Occipital lobe (tissue), 1 donor: ENCODE measurements at regions not wholly inside any gene's neighbourhood (a gene's known extent, or its start where the extent isn't known, plus 50 kb on each side); places are given as distances from the start of the nearest gene placed in this dataset.

ENCODE experiments used
- DNase-seq: peaks from one replicate; lab custom pipeline; 2025; lab: John Stamatoyannopoulos, UW

GRCh38 chr4:179544496-179544895, 2102.3 kb upstream of the AGA start:
- no peak for DNase-seq

- DNase-seq, result no peak
Measured at GRCh38 chr4:179552131-179552530, 2109.9 kb upstream of the AGA start.

GRCh38 chr4:179563741-179564140, 2121.5 kb upstream of the AGA start:
- no peak for DNase-seq

- no peak for DNase-seq
Measured at GRCh38 chr4:179569549-179569948, 2127.3 kb upstream of the AGA start.

- no peak for DNase-seq
Measured at GRCh38 chr4:179582164-179582905, 2140.1 kb upstream of the AGA start.

DNA sequence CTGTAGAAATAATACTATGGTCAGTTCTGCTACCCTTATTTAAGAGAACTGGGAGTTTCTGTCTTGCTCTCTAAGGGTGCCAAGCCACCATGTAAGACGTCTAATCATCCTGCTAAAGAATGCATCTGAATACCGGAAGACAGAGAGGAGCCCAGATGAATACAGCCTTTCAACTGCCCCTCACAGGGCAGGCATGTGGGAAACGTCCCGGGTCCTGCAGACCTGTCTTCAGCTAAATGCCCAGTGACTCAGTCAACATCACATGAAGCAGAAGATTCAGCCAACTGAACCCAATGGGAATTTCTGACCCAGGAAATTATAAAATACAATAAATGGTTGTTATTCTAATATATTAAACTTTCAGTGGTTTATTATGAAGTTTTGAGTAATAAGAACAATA, 2141.0 kb upstream of the AGA start:
- DNase-seq, result no peak

DNA sequence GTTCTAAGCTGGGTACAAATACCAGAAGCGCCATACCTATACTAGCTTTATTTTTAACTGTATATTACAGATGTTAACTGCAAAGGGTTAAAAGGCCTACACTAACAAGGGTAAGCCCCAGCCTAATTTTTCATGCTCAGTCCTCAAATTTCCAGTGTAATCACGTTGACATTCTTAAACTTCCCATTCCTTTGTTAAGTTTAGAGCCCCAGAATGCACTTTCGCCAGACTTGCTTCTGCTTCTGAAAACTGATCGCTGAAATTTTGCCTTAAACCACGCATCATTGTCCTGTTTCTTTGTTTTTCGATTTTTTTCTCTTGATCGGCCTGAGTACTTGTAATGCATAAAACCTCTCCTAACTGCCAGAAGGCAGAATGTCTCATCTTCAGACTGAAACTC, 2141.9 kb upstream of the AGA start:
- no peak for DNase-seq

- DNase-seq, result no peak
Measured at GRCh38 chr4:179585761-179586160, 2143.5 kb upstream of the AGA start.

DNA sequence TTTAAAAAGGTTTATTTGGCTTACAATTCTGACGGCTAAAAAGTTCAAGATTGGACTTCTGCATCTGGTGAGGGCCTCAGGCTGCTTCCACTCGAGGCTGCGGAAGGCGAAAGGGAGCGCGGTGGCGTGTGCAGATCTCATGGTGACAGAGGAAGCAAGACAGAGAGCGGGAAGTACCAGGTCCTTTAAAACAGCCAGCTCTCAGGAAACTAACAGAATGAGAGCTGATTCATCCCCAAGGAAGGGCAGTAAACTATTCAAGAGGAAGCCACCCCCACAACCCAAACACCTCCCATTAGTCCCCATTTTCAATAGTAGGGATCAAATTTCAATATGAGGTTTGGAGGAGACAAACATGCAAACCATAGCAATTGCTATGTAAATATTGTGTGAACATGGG, 2144.2 kb upstream of the AGA start:
- no peak for DNase-seq

DNA sequence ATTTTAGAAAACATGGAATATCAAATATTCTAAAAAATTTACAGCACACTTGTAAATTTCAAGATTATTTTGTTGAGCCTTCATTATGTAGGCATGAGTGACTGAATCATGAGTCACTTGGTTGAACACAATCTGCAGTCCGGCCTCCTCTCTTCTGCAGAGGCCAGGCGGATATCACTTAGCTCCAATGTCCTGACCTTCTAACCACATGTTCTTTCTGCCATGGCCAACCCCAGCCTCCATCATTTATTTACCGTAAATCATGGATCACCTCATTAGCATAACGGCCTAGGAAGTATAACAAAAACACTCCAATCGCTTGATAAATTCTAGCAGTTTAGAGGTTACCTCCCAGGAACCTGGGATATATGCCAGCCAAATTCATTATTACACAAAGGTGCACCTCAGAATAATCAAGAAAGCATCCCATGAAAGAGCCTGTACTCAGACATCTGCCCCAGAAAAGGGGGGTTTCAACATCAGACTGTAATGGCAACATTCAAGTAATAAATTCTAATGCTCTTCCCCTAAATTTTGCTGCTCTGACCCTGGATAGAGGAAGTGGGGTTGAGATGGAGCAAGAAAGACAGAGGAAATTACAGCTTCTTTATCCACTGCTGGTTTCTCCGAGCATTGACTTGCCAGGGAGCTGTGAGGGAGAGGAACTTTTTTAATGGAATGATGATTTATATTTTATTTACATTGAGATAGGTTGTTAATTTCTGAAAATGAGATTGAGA, 2153.6 kb upstream of the AGA start:
- no peak for DNase-seq

DNA sequence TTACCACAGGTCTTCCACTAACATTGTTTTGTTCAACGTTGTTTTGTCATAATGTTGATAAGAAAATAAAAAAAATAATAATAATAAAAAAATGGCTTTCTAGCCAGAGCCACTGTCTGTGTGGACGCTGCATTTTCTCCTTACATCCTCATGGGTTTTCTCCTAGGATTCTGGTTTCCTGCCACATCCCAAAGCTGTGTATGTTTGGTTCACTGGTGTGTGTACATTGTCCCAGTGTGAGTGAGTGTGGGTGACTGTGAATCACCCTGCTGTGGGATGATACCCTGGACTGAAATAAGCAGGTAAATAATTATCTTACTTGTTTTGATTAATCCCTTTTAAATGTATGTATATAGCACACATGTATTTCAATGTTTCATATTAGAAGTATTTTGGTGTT, 2154.4 kb upstream of the AGA start:
- no peak for DNase-seq

DNA sequence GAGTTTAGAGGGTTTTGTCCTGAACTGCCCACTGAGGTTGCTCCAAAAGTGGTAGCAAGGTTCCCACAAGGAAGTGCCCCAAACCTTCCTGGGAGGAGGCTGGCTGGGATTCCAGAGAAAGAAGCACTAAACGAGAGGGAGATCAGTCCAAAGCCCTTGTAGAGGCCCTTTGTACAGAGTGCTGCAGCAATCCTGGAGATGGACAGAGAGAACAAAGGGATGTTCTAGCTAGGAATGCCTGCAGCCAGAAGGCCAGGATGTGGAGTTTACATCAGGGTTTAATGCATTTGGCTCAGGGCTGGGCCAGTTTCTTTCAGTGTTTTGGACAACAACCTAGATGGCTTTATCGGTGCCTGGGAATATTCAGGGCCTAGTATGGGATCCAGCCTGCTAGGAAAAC, 2155.1 kb upstream of the AGA start:
- no peak for DNase-seq

GRCh38 chr4:179601671-179602070, 2159.4 kb upstream of the AGA start:
- DNase-seq, result no peak

DNA sequence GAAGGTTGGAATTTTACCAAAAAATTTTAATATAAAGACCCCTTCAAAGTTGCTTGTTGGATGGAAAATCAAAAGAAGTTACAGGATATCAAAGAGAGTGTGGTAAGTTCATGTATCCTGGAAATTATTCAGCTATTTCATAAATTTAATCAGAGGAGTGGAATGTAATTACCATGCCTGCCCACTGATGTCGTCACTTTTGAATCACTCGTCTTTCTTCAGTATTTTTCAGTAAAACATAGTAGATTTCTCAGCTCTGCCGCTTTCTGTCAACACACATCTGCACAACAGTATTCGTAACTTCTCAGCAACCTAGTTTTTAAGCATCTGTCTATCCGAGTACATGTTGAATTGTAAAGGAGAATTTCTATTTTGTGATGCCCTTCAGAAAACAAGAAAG, 2163.0 kb upstream of the AGA start:
- DNase-seq, result no peak

GRCh38 chr4:179607003-179607402, 2164.8 kb upstream of the AGA start:
- DNase-seq, result no peak

GRCh38 chr4:179615704-179616103, 2173.5 kb upstream of the AGA start:
- no peak for DNase-seq

GRCh38 chr4:179618966-179619365, 2176.7 kb upstream of the AGA start:
- DNase-seq, result no peak

DNA sequence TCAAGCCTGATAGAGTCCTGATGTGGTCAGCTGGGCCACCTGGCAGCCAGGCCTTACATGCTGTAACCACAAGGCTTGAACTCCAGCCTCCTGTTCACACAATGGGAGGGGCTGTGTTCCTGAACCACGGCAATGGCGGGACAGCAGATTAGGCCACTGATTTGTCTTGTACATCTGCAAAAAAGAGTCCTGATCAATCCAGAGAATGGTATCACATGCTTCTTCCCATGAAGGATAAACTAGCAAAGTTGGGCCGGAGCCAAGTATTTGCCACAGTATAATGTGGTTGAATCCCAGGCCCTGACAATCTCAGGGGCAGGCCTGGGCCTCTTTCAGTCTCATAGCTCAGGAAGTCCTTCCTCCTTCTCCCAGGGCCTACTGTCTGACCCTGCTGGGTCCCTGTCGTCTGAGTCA, 2182.5 kb upstream of the AGA start:
- DNase-seq, result no peak

GRCh38 chr4:179625406-179625805, 2183.2 kb upstream of the AGA start:
- DNase-seq, result no peak

DNA sequence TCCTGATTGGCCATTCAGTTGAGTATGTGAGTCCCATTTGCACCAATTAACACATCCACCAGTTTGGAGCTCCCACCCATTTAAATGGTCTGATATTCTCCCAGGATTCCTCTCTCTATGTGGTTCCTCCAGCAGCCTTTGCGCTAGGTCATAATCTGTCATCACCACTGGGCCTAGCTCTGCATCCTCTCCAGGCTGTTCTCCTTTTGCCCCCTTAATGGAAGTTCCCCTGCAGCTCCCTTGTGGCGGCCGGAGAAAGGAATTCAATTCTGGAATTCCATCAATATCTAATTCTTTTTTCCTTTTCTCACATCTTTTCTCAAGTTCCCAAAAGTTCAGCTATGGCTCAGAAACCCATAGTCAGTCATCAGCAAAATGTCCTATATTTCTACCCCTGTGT, 2184.4 kb upstream of the AGA start:
- no peak for DNase-seq

DNA sequence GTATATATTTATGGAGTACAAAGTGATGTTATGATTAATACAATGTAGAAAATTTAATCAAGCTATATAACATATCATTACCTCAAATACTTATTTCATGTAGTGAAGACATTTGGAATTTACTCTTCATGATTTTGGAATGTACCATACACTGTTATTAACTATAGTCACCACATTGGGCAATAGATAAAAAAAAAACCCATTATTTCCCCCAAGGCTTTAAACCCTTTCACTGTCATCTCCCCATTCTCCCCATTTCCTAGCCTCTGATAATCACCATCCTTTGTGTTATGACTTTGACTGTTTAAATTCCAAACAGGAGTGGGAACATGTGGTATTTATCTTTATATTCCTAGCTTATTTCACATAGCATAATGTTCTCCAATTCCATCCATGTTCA, 2189.1 kb upstream of the AGA start:
- no peak for DNase-seq

DNA sequence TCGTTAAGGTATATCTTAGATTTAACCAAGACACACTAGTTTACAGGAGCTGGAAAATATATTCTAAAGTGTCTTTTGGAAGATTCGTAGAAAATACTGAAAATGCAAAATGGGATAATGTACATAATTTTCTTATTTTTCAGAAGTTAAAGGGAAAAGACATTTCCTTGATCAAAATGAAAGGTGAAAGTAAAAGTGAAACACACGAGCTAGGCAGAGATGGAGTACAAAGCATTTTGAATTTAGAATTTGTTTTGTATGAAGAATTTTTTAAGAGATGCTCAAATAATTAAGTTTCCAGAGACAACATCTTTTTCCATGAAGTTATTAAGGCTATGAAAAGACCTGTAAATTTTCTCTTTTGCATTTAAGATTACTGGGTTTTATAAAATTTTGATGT, 2192.6 kb upstream of the AGA start:
- no peak for DNase-seq

DNA sequence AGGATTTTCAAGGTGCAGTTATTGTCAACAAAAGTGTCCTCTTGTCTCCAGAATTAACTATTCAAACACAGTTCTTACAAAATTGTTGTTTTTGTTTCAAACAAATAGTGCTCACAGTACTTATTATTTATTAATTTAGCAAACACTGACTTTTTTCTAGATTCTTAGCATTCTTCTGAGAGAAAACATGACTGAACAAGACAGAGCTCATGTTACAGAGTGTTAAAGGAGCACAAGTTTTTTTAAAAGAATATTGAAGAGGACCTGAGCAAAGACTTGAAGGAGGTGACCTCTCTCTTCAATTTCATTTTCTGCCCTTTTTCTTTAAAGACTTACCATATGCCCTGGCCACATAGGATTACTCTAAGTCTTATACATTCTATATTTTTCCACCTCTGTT, 2220.3 kb upstream of the AGA start:
- DNase-seq, result no peak
